Keratinocyte (primary cell): ENCODE measurements at regions not wholly inside any gene's neighbourhood (a gene's known extent, or its start where the extent isn't known, plus 50 kb on each side); places are given as distances from the start of the nearest gene placed in this dataset.

ENCODE experiments used
- DNase-seq: peaks from one replicate; pipeline ENCODE4 v3.0.0-alpha.2; 2011; ENCODE audit warnings: low read depth, missing footprints, low spot score
- FAIRE-seq: peaks from 2 replicates; lab custom pipeline; 2011; peaks lifted over from hg19 to GRCh38; lab: Jason Lieb, UNC
- H2AFZ ChIP-seq: 2 replicates; pipeline ENCODE4 v1.6.0; 2012; ENCODE audit warnings: low read length, control low read depth, inconsistent platforms; ENCODE audit not compliant: control insufficient read depth
- H3K27ac ChIP-seq: 2 replicates; pipeline ENCODE4 v1.5.1; 2011; ENCODE audit warnings: low read length; ENCODE audit not compliant: control insufficient read depth, insufficient read depth
- H3K27me3 ChIP-seq: 3 replicates; pipeline ENCODE4 v1.6.0; 2011; ENCODE audit warnings: low read length; ENCODE audit not compliant: control insufficient read depth, insufficient read depth; ENCODE audit errors: extremely low read depth
- H3K36me3 ChIP-seq, 2 experiments: 2 replicates in 1 of 2; 3 replicates in 1 of 2; pipeline ENCODE4 v1.5.1; 2011; ENCODE audit warnings: low read length in 2 of 2, mild to moderate bottlenecking in 1 of 2; ENCODE audit not compliant: control insufficient read depth in 2 of 2, insufficient read depth in 2 of 2; ENCODE audit errors: extremely low read depth in 1 of 2
- H3K4me1 ChIP-seq: 3 replicates; pipeline ENCODE4 v1.5.1; 2011; ENCODE audit warnings: low read length; ENCODE audit not compliant: control insufficient read depth, insufficient read depth; ENCODE audit errors: extremely low read depth
- H3K4me2 ChIP-seq: 3 replicates; pipeline ENCODE4 v1.6.0; 2011; ENCODE audit warnings: low read depth, low read length; ENCODE audit not compliant: control insufficient read depth, insufficient read depth; ENCODE audit errors: extremely low read depth
- H3K4me3 ChIP-seq, 3 experiments: fragments of 200-600 bp in 1 of 3; sonication (generic) in 1 of 3; 2 replicates in 2 of 3; 3 replicates in 1 of 3; pipeline ENCODE4 v1.5.1; 2011 to 2016; ENCODE audit warnings: low read length in 3 of 3, mild to moderate bottlenecking in 3 of 3, control low read depth in 2 of 3, inconsistent platforms in 1 of 3, low read depth in 1 of 3, mixed read lengths in 1 of 3, mixed run types in 1 of 3, moderate library complexity in 1 of 3; ENCODE audit not compliant: control insufficient read depth in 2 of 3, insufficient read depth in 2 of 3; ENCODE audit errors: extremely low read depth in 1 of 3
- H3K79me2 ChIP-seq: 2 replicates; pipeline ENCODE4 v1.6.0; 2012; ENCODE audit warnings: low read length; ENCODE audit not compliant: control insufficient read depth, insufficient read depth
- H3K9ac ChIP-seq: 3 replicates; pipeline ENCODE4 v1.6.0; 2011; ENCODE audit warnings: low read length; ENCODE audit not compliant: control insufficient read depth, insufficient read depth; ENCODE audit errors: extremely low read depth
- H3K9me1 ChIP-seq: 3 replicates; pipeline ENCODE4 v1.6.0; 2011; ENCODE audit warnings: low read length; ENCODE audit not compliant: control insufficient read depth, insufficient read depth; ENCODE audit errors: extremely low read depth
- H3K9me3 ChIP-seq: 2 replicates; pipeline ENCODE4 v1.5.1; 2012; ENCODE audit warnings: low read depth, low read length; ENCODE audit not compliant: control insufficient read depth
- H4K20me1 ChIP-seq: 3 replicates; pipeline ENCODE4 v1.6.0; 2011; ENCODE audit warnings: low read length; ENCODE audit not compliant: control insufficient read depth, insufficient read depth; ENCODE audit errors: extremely low read depth
- EZH2 ChIP-seq: IDR thresholded peaks from one replicate; pipeline ENCODE4 v1.6.1; 2012; ENCODE audit warnings: inconsistent platforms, mild to moderate bottlenecking, low read length, moderate library complexity
- dilution Hi-C: fragments of 300-500 bp; cut with MboI; formaldehyde crosslinking; loops from one replicate; pipeline ENCODE4 v1.7.0; 2020; ENCODE audit warnings: low sequenced_read_pairs; ENCODE audit not compliant: extremely low pct_ligation_motif_present
- TF ChIP-seq, protein P1 (sequence below), 3 experiments: IDR thresholded peaks in 1 of 3; conservative IDR thresholded peaks in 1 of 3; optimal IDR thresholded peaks in 1 of 3; 2 replicates in 2 of 3; 3 replicates in 1 of 3; pipeline versions ENCODE3 to v1.5.1; 2011; ENCODE audit warnings: low read length in 3 of 3, mild to moderate bottlenecking in 3 of 3, moderate library complexity in 2 of 3, control low read depth in 1 of 3, inconsistent platforms in 1 of 3; ENCODE audit not compliant: insufficient read depth in 2 of 3; ENCODE audit errors: extremely low read depth in 1 of 3

GRCh38 chr6:68128211-68128610, 506.9 kb upstream of the ADGRB3 start:
- no peak overlapping the region for H2AFZ ChIP-seq
- FAIRE-seq, result no peak
- no peak overlapping the region for H3K27ac ChIP-seq
- H3K4me1 ChIP-seq, result no peaks in the 10 kb centered on the region
- H3K4me2 ChIP-seq, result no peak overlapping the region
- H3K27me3 ChIP-seq, result no peaks in the 10 kb centered on the region
- H3K4me3 ChIP-seq, result no peak overlapping the region
- no peak overlapping the region for H3K9ac ChIP-seq
- no peak for DNase-seq
- H3K36me3 ChIP-seq, result no peaks in the 10 kb centered on the region
- H3K79me2 ChIP-seq, result no peaks in the 10 kb centered on the region
- dilution Hi-C loops, result no loop called here
- TF ChIP-seq, protein P1, sequence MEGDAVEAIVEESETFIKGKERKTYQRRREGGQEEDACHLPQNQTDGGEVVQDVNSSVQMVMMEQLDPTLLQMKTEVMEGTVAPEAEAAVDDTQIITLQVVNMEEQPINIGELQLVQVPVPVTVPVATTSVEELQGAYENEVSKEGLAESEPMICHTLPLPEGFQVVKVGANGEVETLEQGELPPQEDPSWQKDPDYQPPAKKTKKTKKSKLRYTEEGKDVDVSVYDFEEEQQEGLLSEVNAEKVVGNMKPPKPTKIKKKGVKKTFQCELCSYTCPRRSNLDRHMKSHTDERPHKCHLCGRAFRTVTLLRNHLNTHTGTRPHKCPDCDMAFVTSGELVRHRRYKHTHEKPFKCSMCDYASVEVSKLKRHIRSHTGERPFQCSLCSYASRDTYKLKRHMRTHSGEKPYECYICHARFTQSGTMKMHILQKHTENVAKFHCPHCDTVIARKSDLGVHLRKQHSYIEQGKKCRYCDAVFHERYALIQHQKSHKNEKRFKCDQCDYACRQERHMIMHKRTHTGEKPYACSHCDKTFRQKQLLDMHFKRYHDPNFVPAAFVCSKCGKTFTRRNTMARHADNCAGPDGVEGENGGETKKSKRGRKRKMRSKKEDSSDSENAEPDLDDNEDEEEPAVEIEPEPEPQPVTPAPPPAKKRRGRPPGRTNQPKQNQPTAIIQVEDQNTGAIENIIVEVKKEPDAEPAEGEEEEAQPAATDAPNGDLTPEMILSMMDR (optimal IDR thresholded peaks at IDR 0.05 in 1 of 3, IDR thresholded peaks at IDR 0.05 in 1 of 3, conservative IDR thresholded peaks at IDR 0.05 in 1 of 3; ENCODE audit: extremely low read depth in 1 of 3, insufficient read depth in 2 of 3, low read length in 3 of 3), result no peak
- no peak for TF ChIP-seq EZH2
- H3K9me3 ChIP-seq, result no peaks in the 10 kb centered on the region
- no peaks in the 10 kb centered on the region for H4K20me1 ChIP-seq
- H3K9me1 ChIP-seq, result no peaks in the 10 kb centered on the region

GRCh38 chr6:68127074-68127473, 508.0 kb upstream of the ADGRB3 start:
- FAIRE-seq, result no peak
- H3K9me3 ChIP-seq, result no peaks in the 10 kb centered on the region
- no peaks in the 10 kb centered on the region for H3K4me1 ChIP-seq
- dilution Hi-C loops, result no loop called here
- no peaks in the 10 kb centered on the region for H4K20me1 ChIP-seq
- H3K79me2 ChIP-seq, result no peaks in the 10 kb centered on the region
- H3K4me2 ChIP-seq, result no peak overlapping the region
- no peaks in the 10 kb centered on the region for H3K36me3 ChIP-seq
- TF ChIP-seq, protein P1 (optimal IDR thresholded peaks at IDR 0.05 in 1 of 3, IDR thresholded peaks at IDR 0.05 in 1 of 3, conservative IDR thresholded peaks at IDR 0.05 in 1 of 3; ENCODE audit: extremely low read depth in 1 of 3, insufficient read depth in 2 of 3, low read length in 3 of 3), result no peak
- TF ChIP-seq EZH2, result no peak
- H3K9ac ChIP-seq, result no peak overlapping the region
- H3K27ac ChIP-seq, result no peak overlapping the region
- H3K9me1 ChIP-seq, result no peaks in the 10 kb centered on the region
- no peak overlapping the region for H2AFZ ChIP-seq
- no peak overlapping the region for H3K4me3 ChIP-seq
- DNase-seq, result no peak
- H3K27me3 ChIP-seq, result no peaks in the 10 kb centered on the region
